ENCODE measurements at regions not wholly inside any gene's neighbourhood (a gene's known extent, or its start where the extent isn't known, plus 50 kb on each side); places are given as distances from the start of the nearest gene placed in this dataset.

DNA sequence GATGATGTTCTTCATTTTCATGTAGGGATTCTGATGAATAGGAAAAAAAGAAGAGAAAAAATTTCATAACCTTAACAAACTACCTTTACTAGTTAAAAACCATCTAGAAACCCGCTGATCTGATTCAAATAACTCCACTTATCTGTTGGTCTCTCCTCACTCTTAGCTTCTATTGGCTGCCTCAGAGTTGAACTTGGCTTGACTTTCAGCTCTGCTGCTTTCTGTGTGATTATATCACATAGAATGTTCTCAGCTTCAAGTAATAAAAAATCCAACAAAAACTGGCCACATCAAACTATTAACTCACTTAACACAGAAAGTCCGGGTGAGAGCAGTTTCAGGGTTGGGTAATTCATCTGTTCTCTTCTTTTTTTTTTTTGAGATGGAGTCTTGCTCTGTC lies 126.8 kb upstream of the RASGRP1 start:
- Histone ChIP-seq H3K9me2 (replicated peaks; ENCODE audit: insufficient read depth, low read length) (no peaks in the 10 kb centered on the region), H4K20me1 (ENCODE audit: insufficient read depth, low read depth, low read length) (no peaks in the 10 kb centered on the region), H3K79me2 (ENCODE audit: low read length) (no peaks in the 10 kb centered on the region), H3K27me3 (ENCODE audit: low read length) (no peaks in the 10 kb centered on the region), H2AFZ (ENCODE audit: low read length) (no peak overlapping the region), H3K36me3 (ENCODE audit: insufficient read depth, low read length) (no peaks in the 10 kb centered on the region), H3K4me1 (ENCODE audit: low read length) (peaks cover 20% of the 10 kb centered on the region), H3K9ac (ENCODE audit: low read length) (no peak overlapping the region), H3K9me3 (ENCODE audit: low read length) (no peaks in the 10 kb centered on the region), H3K27ac (ENCODE audit: low read length) (no peak overlapping the region), H3K4me3 (ENCODE audit: low read length) (no peak overlapping the region), H3K4me2 (ENCODE audit: low read depth, low read length, poor library complexity, severe bottlenecking) (no peak overlapping the region)
- DNase-seq: no peak

DNA sequence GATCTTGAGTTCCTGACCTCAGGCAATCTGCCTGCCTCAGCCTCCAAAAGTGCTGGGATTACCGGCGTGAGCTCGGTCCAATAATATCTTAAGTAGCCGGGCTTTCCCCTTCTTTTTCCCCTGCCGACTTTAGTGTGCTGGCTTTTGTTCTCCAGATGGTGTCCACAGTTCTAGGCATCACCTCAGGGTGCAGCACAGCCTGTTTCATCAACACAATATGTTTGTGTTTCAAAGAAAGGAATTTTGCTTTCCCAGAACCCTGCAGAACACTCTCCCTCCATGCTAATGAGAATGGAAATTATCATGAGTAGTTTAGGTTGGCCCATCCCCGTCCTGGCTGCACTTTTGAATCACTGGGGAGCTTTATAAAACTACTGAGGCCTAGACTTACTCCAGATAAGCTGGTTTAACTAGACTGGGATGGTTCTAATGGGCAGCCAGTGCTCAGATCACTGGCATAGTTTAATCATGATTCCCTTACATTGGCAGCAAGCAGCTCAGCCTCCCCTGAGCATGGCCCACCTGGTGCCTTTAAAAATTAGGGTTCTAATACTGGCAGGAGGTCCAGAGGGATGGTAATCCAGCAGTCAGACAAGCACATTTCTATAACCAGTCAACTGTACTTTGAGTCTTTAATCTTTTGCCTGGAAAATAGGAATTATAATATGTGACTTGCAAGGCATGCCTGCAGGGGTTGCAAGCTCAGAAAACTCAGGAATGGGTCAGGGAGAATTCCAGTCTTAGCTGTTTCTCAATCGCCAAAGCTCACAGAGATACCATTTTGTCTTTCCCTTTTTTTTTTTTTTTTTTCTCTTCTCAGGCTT lies 127.6 kb upstream of the RASGRP1 start:
- no peaks in the 10 kb centered on the region for H3K27me3 ChIP-seq (ENCODE audit: low read length)
- H3K9me3 ChIP-seq (ENCODE audit: low read length): no peaks in the 10 kb centered on the region
- H3K4me2 ChIP-seq (ENCODE audit: low read depth, low read length, poor library complexity, severe bottlenecking): no peak overlapping the region
- peaks cover 14% of the 10 kb centered on the region for H3K4me1 ChIP-seq (ENCODE audit: low read length)
- H2AFZ ChIP-seq (ENCODE audit: low read length): no peak overlapping the region
- H3K79me2 ChIP-seq (ENCODE audit: low read length): no peaks in the 10 kb centered on the region
- DNase-seq: no peak
- no peak overlapping the region for H3K9ac ChIP-seq (ENCODE audit: low read length)
- H3K9me2 ChIP-seq (replicated peaks; ENCODE audit: insufficient read depth, low read length): no peaks in the 10 kb centered on the region
- H3K36me3 ChIP-seq (ENCODE audit: insufficient read depth, low read length): no peaks in the 10 kb centered on the region
- no peak overlapping the region for H3K4me3 ChIP-seq (ENCODE audit: low read length)
- H4K20me1 ChIP-seq (ENCODE audit: insufficient read depth, low read depth, low read length): no peaks in the 10 kb centered on the region
- no peak overlapping the region for H3K27ac ChIP-seq (ENCODE audit: low read length)

DNA sequence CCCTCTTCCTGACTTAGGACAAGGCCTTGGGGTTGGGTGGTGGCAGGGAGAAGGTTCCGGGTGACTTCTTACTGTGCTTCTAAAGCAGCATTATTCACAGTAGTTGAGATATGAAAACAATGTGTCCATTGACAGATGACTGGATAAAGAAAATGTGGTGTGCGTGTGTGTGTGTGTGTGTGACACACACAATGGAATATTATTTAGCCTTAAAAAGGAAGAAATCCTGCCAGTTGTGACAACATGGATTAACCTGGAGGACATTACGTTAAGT lies 128.1 kb upstream of the RASGRP1 start:
- no peak overlapping the region for H3K4me2 ChIP-seq (ENCODE audit: low read depth, low read length, poor library complexity, severe bottlenecking)
- H3K9me3 ChIP-seq (ENCODE audit: low read length): no peaks in the 10 kb centered on the region
- no peak overlapping the region for H3K27ac ChIP-seq (ENCODE audit: low read length)
- H3K9me2 ChIP-seq (replicated peaks; ENCODE audit: insufficient read depth, low read length): no peaks in the 10 kb centered on the region
- no peaks in the 10 kb centered on the region for H4K20me1 ChIP-seq (ENCODE audit: insufficient read depth, low read depth, low read length)
- H3K4me3 ChIP-seq (ENCODE audit: low read length): no peak overlapping the region
- no peak overlapping the region for H2AFZ ChIP-seq (ENCODE audit: low read length)
- DNase-seq: no peak
- H3K79me2 ChIP-seq (ENCODE audit: low read length): no peaks in the 10 kb centered on the region
- H3K27me3 ChIP-seq (ENCODE audit: low read length): no peaks in the 10 kb centered on the region
- H3K4me1 ChIP-seq (ENCODE audit: low read length): peaks cover 11% of the 10 kb centered on the region
- no peaks in the 10 kb centered on the region for H3K36me3 ChIP-seq (ENCODE audit: insufficient read depth, low read length)
- no peak overlapping the region for H3K9ac ChIP-seq (ENCODE audit: low read length)

DNA sequence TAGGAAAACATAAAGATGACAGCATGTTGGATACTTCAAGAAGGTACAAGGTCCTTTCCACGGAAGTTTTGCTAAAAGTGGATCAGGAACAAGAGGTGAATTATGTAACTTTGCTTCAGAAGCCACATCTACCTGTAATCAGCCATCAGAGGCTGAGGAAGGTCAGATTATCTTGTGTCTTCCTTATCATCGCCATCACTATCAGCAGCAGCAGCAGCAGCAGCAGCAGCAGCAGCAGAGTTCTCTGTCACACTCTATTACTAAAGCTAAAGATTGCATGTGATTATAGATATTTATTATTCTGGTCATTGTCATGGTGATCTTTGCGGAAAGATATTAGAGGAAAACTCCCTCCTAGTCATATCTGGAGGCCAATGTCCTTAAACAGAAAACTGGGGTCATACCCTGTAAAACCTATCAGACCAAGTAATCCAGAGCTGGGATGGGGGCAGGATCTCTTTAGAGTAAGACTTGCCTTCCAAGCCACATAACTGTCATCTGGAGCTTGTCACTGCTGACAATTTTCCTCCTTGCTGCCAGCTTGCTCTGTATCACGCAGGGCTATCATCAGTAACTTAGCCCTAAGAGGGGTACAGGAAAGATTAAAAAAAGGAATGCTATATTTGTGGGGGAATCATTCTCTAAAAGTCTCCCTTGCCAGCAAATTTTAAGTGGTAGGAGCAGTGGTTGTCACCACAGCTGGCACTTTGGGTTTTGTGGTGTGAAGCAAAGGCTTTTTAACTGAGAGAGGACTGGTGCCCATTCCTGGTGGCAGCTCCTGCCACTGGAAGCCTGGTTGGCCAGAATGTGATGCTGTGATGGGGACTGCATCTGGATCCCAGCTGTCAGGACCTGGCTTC lies 130.9 kb upstream of the RASGRP1 start:
- Histone ChIP-seq H3K4me2 (ENCODE audit: low read depth, low read length, poor library complexity, severe bottlenecking) (no peak overlapping the region), H4K20me1 (ENCODE audit: insufficient read depth, low read depth, low read length) (no peaks in the 10 kb centered on the region), H3K79me2 (ENCODE audit: low read length) (no peaks in the 10 kb centered on the region), H2AFZ (ENCODE audit: low read length) (no peak overlapping the region), H3K9me3 (ENCODE audit: low read length) (no peaks in the 10 kb centered on the region), H3K9me2 (replicated peaks; ENCODE audit: insufficient read depth, low read length) (no peaks in the 10 kb centered on the region), H3K4me1 (ENCODE audit: low read length) (peaks cover 2% of the 10 kb centered on the region), H3K4me3 (ENCODE audit: low read length) (no peak overlapping the region), H3K9ac (ENCODE audit: low read length) (no peak overlapping the region), H3K27me3 (ENCODE audit: low read length) (no peaks in the 10 kb centered on the region), H3K27ac (ENCODE audit: low read length) (no peak overlapping the region), H3K36me3 (ENCODE audit: insufficient read depth, low read length) (no peaks in the 10 kb centered on the region)
- no peak for DNase-seq

DNA sequence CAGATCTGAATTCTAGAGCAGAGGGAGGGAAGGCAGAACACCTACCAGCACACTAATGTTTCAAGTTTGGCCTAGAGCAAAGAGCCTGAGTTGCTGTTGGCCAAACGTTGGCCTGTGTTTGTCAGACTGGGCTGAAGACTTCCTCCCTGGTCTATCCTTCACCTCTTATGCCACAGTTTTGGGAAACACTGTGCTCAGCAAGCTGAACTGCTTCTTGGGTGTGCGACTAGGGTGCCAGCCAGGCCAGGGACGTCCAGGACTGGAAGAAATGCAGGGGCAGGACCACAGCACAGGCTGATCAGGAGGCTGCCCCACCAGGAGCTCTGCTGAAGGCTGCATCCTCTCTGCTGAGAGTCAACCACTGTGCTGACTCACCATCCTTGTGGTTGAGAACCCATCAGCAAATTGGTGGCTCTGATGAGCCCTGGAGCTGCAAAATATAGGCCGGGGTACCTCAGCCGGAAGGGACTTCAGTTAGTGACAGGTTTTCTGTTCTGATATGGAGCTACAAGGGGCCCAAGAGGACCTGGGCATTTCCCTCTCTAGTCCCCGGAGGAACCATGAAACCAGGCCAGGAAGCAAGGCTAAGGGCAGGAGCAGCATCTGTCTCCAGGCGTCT lies 131.6 kb upstream of the RASGRP1 start:
- H3K79me2 ChIP-seq (ENCODE audit: low read length): no peaks in the 10 kb centered on the region
- H3K4me3 ChIP-seq (ENCODE audit: low read length): no peak overlapping the region
- no peak overlapping the region for H3K4me2 ChIP-seq (ENCODE audit: low read depth, low read length, poor library complexity, severe bottlenecking)
- no peaks in the 10 kb centered on the region for H3K4me1 ChIP-seq (ENCODE audit: low read length)
- no peaks in the 10 kb centered on the region for H3K36me3 ChIP-seq (ENCODE audit: insufficient read depth, low read length)
- H3K9me3 ChIP-seq (ENCODE audit: low read length): no peaks in the 10 kb centered on the region
- DNase-seq: no peak
- no peaks in the 10 kb centered on the region for H3K27me3 ChIP-seq (ENCODE audit: low read length)
- H3K9me2 ChIP-seq (replicated peaks; ENCODE audit: insufficient read depth, low read length): no peaks in the 10 kb centered on the region
- H4K20me1 ChIP-seq (ENCODE audit: insufficient read depth, low read depth, low read length): no peaks in the 10 kb centered on the region
- no peak overlapping the region for H3K27ac ChIP-seq (ENCODE audit: low read length)
- no peak overlapping the region for H2AFZ ChIP-seq (ENCODE audit: low read length)
- no peak overlapping the region for H3K9ac ChIP-seq (ENCODE audit: low read length)

DNA sequence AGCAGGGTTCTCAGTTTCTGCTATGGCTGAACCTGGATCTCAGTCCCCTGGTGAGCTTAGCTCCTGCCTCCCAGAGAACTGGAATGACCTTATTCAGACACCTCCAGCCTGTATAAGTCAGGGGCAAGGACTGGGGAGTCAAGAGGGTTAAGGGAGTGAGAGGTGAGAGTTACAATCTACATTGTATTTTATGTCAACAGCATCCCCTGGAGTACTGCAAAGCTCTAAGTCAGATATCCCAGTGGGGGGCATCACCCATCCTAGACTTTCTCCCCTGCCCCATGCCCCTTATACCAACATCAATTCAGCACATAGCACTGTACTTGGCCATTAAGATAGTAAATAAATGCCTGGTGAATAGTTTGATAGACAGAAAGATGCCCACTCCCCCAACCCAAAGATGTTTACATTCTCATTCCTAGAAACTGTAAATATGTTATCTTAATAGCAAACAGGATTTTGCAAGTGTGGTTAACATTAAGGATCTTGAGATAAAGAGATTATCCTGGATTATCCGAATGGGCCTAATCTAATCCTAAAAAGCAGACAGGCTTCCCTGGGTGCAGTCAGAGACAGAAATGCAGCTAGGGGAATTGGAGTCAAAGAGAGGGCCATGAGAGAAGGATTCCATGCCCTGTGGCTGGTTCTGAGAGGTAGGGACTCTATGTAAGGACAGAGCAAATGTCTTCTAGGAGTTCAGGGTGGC lies 132.3 kb upstream of the RASGRP1 start:
- H3K9ac ChIP-seq (ENCODE audit: low read length): no peak overlapping the region
- H3K4me1 ChIP-seq (ENCODE audit: low read length): no peaks in the 10 kb centered on the region
- no peak overlapping the region for H3K4me2 ChIP-seq (ENCODE audit: low read depth, low read length, poor library complexity, severe bottlenecking)
- no peak overlapping the region for H3K4me3 ChIP-seq (ENCODE audit: low read length)
- no peak overlapping the region for H3K27ac ChIP-seq (ENCODE audit: low read length)
- H3K9me2 ChIP-seq (replicated peaks; ENCODE audit: insufficient read depth, low read length): no peaks in the 10 kb centered on the region
- no peaks in the 10 kb centered on the region for H3K36me3 ChIP-seq (ENCODE audit: insufficient read depth, low read length)
- H3K9me3 ChIP-seq (ENCODE audit: low read length): no peaks in the 10 kb centered on the region
- H3K27me3 ChIP-seq (ENCODE audit: low read length): no peaks in the 10 kb centered on the region
- no peaks in the 10 kb centered on the region for H4K20me1 ChIP-seq (ENCODE audit: insufficient read depth, low read depth, low read length)
- no peaks in the 10 kb centered on the region for H3K79me2 ChIP-seq (ENCODE audit: low read length)
- no peak overlapping the region for H2AFZ ChIP-seq (ENCODE audit: low read length)
- DNase-seq: no peak

DNA sequence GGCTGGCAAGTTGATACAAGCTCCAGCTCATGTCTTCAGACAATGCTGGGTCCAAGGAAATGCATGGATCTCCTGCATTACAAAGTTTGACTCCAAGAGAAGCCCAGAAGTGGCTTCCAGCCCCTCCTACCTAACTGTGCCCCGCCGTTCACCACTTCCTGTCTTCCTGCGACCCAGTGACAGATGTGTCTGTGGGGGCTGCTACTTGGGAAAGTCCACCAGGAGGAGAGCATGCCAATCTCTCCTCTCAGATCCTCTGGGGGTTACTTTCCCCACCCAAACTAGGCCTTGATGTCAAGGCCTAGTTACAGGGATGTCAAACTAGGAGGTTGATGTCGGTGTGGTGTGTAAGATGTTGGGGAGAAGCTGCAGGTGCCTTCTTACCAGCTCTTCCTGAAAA lies 133.6 kb upstream of the RASGRP1 start:
- no peak for DNase-seq
- H2AFZ ChIP-seq (ENCODE audit: low read length): no peak overlapping the region; the same call in 1 of the 2 replicates
- H3K4me3 ChIP-seq (ENCODE audit: low read length): no peak overlapping the region
- H3K9ac ChIP-seq (ENCODE audit: low read length): no peak overlapping the region
- no peaks in the 10 kb centered on the region for H3K4me1 ChIP-seq (ENCODE audit: low read length)
- no peaks in the 10 kb centered on the region for H4K20me1 ChIP-seq (ENCODE audit: insufficient read depth, low read depth, low read length)
- H3K9me2 ChIP-seq (replicated peaks; ENCODE audit: insufficient read depth, low read length): no peaks in the 10 kb centered on the region
- no peaks in the 10 kb centered on the region for H3K27me3 ChIP-seq (ENCODE audit: low read length)
- H3K79me2 ChIP-seq (ENCODE audit: low read length): no peaks in the 10 kb centered on the region
- no peaks in the 10 kb centered on the region for H3K36me3 ChIP-seq (ENCODE audit: insufficient read depth, low read length)
- H3K9me3 ChIP-seq (ENCODE audit: low read length): no peaks in the 10 kb centered on the region
- H3K4me2 ChIP-seq (ENCODE audit: low read depth, low read length, poor library complexity, severe bottlenecking): no peak overlapping the region
- no peak overlapping the region for H3K27ac ChIP-seq (ENCODE audit: low read length)

Measured in Karpas-422 (cell line).